ENCODE measurements at regions not wholly inside any gene's neighbourhood (a gene's known extent, or its start where the extent isn't known, plus 50 kb on each side); places are given as distances from the start of the nearest gene placed in this dataset.

- TF ChIP-seq, protein P1, sequence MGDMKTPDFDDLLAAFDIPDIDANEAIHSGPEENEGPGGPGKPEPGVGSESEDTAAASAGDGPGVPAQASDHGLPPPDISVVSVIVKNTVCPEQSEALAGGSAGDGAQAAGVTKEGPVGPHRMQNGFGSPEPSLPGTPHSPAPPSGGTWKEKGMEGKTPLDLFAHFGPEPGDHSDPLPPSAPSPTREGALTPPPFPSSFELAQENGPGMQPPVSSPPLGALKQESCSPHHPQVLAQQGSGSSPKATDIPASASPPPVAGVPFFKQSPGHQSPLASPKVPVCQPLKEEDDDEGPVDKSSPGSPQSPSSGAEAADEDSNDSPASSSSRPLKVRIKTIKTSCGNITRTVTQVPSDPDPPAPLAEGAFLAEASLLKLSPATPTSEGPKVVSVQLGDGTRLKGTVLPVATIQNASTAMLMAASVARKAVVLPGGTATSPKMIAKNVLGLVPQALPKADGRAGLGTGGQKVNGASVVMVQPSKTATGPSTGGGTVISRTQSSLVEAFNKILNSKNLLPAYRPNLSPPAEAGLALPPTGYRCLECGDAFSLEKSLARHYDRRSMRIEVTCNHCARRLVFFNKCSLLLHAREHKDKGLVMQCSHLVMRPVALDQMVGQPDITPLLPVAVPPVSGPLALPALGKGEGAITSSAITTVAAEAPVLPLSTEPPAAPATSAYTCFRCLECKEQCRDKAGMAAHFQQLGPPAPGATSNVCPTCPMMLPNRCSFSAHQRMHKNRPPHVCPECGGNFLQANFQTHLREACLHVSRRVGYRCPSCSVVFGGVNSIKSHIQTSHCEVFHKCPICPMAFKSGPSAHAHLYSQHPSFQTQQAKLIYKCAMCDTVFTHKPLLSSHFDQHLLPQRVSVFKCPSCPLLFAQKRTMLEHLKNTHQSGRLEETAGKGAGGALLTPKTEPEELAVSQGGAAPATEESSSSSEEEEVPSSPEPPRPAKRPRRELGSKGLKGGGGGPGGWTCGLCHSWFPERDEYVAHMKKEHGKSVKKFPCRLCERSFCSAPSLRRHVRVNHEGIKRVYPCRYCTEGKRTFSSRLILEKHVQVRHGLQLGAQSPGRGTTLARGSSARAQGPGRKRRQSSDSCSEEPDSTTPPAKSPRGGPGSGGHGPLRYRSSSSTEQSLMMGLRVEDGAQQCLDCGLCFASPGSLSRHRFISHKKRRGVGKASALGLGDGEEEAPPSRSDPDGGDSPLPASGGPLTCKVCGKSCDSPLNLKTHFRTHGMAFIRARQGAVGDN (IDR thresholded peaks at IDR 0.05): no peak
- TF ChIP-seq POU2F2 (IDR thresholded peaks at IDR 0.05; ENCODE audit: borderline replicate concordance, low read depth, low read length) (no peak), NR2C1 (IDR thresholded peaks at IDR 0.05) (no peak), CEBPB (IDR thresholded peaks at IDR 0.05; ENCODE audit: borderline replicate concordance in 1 of 2, low read depth in 2 of 2, low read length in 2 of 2) (no peak), ATF3 (IDR thresholded peaks at IDR 0.05; ENCODE audit: borderline replicate concordance, extremely low read depth, low read depth, low read length) (no peak), WRNIP1 (IDR thresholded peaks at IDR 0.05; ENCODE audit: borderline replicate concordance, low read depth, low read length) (no peak), STAT3 (IDR thresholded peaks at IDR 0.05; ENCODE audit: low read depth, low read length) (no peak), MLLT1 (IDR thresholded peaks at IDR 0.05) (no peak), MXI1 (IDR thresholded peaks at IDR 0.05; ENCODE audit: low read depth, low read length) (no peak)
- TF ChIP-seq, protein P2, sequence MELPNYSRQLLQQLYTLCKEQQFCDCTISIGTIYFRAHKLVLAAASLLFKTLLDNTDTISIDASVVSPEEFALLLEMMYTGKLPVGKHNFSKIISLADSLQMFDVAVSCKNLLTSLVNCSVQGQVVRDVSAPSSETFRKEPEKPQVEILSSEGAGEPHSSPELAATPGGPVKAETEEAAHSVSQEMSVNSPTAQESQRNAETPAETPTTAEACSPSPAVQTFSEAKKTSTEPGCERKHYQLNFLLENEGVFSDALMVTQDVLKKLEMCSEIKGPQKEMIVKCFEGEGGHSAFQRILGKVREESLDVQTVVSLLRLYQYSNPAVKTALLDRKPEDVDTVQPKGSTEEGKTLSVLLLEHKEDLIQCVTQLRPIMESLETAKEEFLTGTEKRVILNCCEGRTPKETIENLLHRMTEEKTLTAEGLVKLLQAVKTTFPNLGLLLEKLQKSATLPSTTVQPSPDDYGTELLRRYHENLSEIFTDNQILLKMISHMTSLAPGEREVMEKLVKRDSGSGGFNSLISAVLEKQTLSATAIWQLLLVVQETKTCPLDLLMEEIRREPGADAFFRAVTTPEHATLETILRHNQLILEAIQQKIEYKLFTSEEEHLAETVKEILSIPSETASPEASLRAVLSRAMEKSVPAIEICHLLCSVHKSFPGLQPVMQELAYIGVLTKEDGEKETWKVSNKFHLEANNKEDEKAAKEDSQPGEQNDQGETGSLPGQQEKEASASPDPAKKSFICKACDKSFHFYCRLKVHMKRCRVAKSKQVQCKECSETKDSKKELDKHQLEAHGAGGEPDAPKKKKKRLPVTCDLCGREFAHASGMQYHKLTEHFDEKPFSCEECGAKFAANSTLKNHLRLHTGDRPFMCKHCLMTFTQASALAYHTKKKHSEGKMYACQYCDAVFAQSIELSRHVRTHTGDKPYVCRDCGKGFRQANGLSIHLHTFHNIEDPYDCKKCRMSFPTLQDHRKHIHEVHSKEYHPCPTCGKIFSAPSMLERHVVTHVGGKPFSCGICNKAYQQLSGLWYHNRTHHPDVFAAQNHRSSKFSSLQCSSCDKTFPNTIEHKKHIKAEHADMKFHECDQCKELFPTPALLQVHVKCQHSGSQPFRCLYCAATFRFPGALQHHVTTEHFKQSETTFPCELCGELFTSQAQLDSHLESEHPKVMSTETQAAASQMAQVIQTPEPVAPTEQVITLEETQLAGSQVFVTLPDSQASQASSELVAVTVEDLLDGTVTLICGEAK (IDR thresholded peaks at IDR 0.05; ENCODE audit: borderline replicate concordance): no peak
These were observed 504.2 kb downstream of the JRKL start (continued) for GRCh38 chr11:96893988-96894387.

Data from GM12878 (cell line).